K562 (cell line): ENCODE measurements at regions not wholly inside any gene's neighbourhood (a gene's known extent, or its start where the extent isn't known, plus 50 kb on each side); places are given as distances from the start of the nearest gene placed in this dataset.

ENCODE experiments used
- ARID1B ChIP-seq: fragments of 450-650 bp; IDR thresholded peaks from 2 replicates; pipeline ENCODE4 v1.6.1; 2016; ENCODE audit warnings: antibody characterized with exemption, mild to moderate bottlenecking, inconsistent platforms
- ARNT ChIP-seq, 2 experiments: fragments of 450-650 bp; IDR thresholded peaks; 2 replicates each; pipeline ENCODE4 v1.6.1; 2016; ENCODE audit warnings: mild to moderate bottlenecking in 1 of 2
- BCOR ChIP-seq: fragments of 450-650 bp; IDR thresholded peaks from 2 replicates; pipeline ENCODE4 v1.6.1; 2016
- CBX8 ChIP-seq: fragments of 200-600 bp; sonication (generic); IDR thresholded peaks from 2 replicates; pipeline ENCODE4 v1.6.1; 2012; ENCODE audit warnings: borderline replicate concordance, mixed run types, low read depth, mild to moderate bottlenecking, moderate library complexity, mixed read lengths, low read length, control low read depth, inconsistent platforms; ENCODE audit not compliant: poor library complexity, severe bottlenecking; ENCODE audit errors: extremely low read depth
- CTBP1 ChIP-seq: fragments of 450-650 bp; IDR thresholded peaks from 2 replicates; pipeline ENCODE4 v1.6.1; 2016; ENCODE audit warnings: borderline replicate concordance
- CXXC5 ChIP-seq: fragments of 250-450 bp; sonication (Bioruptor Pico); IDR thresholded peaks from 2 replicates; pipeline ENCODE4 v1.8.0; 2022; ENCODE audit warnings: inconsistent platforms, mild to moderate bottlenecking, moderate library complexity
- FOXM1 ChIP-seq, 2 experiments: fragments of 450-650 bp in 1 of 2; sonication (generic) in 1 of 2; formaldehyde crosslinking in 1 of 2; IDR thresholded peaks; 2 replicates each; pipeline versions ENCODE4 v1.6.1 to v1.9.0; 2017 to 2022; ENCODE audit warnings: low read depth in 2 of 2, mild to moderate bottlenecking in 2 of 2, missing genetic modification reagents in 1 of 2, moderate library complexity in 1 of 2
- GABPA ChIP-seq: fragments of 200-800 bp; sonication (Bioruptor generic); conservative IDR thresholded peaks from 2 replicates; pipeline ENCODE4 v1.6.1; 2016; ENCODE audit warnings: low read depth, missing genetic modification characterization, missing compliant biosample characterization
- HDAC2 ChIP-seq: fragments of 450-650 bp; IDR thresholded peaks from 2 replicates; pipeline ENCODE4 v1.6.1; 2016; ENCODE audit warnings: mild to moderate bottlenecking
- HNRNPK ChIP-seq: fragments of 200-400 bp; formaldehyde crosslinking; IDR thresholded peaks from one replicate; pipeline ENCODE4 v1.6.1; 2018; ENCODE audit warnings: mild to moderate bottlenecking, low read depth, low read length; ENCODE audit not compliant: poor library complexity, severe bottlenecking
- KAT7 ChIP-seq: sonication (generic); formaldehyde crosslinking; IDR thresholded peaks from 2 replicates; pipeline ENCODE4 v1.8.0; 2022; ENCODE audit warnings: missing genetic modification reagents, mild to moderate bottlenecking, borderline replicate concordance
- KLF13 ChIP-seq: fragments of 450-650 bp; IDR thresholded peaks from 2 replicates; pipeline ENCODE4 v1.6.1; 2016; ENCODE audit warnings: missing genetic modification characterization, low read depth, mild to moderate bottlenecking, missing compliant biosample characterization, moderate library complexity, borderline replicate concordance
- KLF6 ChIP-seq: fragments of 250-450 bp; sonication (Bioruptor Pico); IDR thresholded peaks from 2 replicates; pipeline ENCODE4 v1.4.0; 2020; ENCODE audit warnings: mild to moderate bottlenecking, moderate library complexity, borderline replicate concordance
- MAFK ChIP-seq: IDR thresholded peaks from 2 replicates; pipeline ENCODE4 v1.6.1; 2011; ENCODE audit warnings: low read length, improper control_type of control experiment
- MEF2A ChIP-seq: IDR thresholded peaks from 2 replicates; pipeline ENCODE4 v1.6.1; 2011; ENCODE audit warnings: low read depth, mild to moderate bottlenecking, low read length, moderate library complexity; ENCODE audit not compliant: control insufficient read depth
- MTA3 ChIP-seq: fragments of 450-650 bp; formaldehyde crosslinking; IDR thresholded peaks from 2 replicates; pipeline ENCODE4 v1.6.1; 2017; ENCODE audit warnings: mild to moderate bottlenecking, borderline replicate concordance
- NCOR1 ChIP-seq: fragments of 450-650 bp; IDR thresholded peaks from 2 replicates; pipeline ENCODE4 v1.6.1; 2016; ENCODE audit warnings: mild to moderate bottlenecking, moderate library complexity
- NFXL1 ChIP-seq: fragments of 450-650 bp; formaldehyde crosslinking; IDR thresholded peaks from 2 replicates; pipeline ENCODE4 v1.4.0; 2021; ENCODE audit warnings: mild to moderate bottlenecking
- NR2C2 ChIP-seq, 2 experiments: fragments of 200-800 bp in 1 of 2; sonication (Bioruptor generic) in 1 of 2; sonication (generic) in 1 of 2; formaldehyde crosslinking in 1 of 2; IDR thresholded peaks; 2 replicates each; pipeline versions ENCODE4 v1.6.1 to v1.8.0; 2016 to 2022; ENCODE audit warnings: mild to moderate bottlenecking in 1 of 2, missing compliant biosample characterization in 1 of 2, missing genetic modification characterization in 1 of 2, missing genetic modification reagents in 1 of 2
- POLR2G ChIP-seq: fragments of 200-400 bp; formaldehyde crosslinking; IDR thresholded peaks from 2 replicates; pipeline ENCODE4 v1.6.1; 2017; ENCODE audit warnings: low read depth, mild to moderate bottlenecking, antibody characterized with exemption, low read length, moderate library complexity
- RCOR1 ChIP-seq, 2 experiments: IDR thresholded peaks; 2 replicates each; pipeline ENCODE4 v1.6.1; 2012; ENCODE audit warnings: low read depth in 2 of 2, low read length in 2 of 2, borderline replicate concordance in 1 of 2, improper control_type of control experiment in 1 of 2
- RNF2 ChIP-seq: sonication (generic); IDR thresholded peaks from 2 replicates; pipeline ENCODE4 v1.6.1; 2016
- SAP30 ChIP-seq: fragments of 200-600 bp; sonication (generic); IDR thresholded peaks from 2 replicates; pipeline ENCODE4 v1.6.1; 2012; ENCODE audit warnings: borderline replicate concordance, low read depth, mild to moderate bottlenecking, moderate library complexity, low read length, control low read depth, inconsistent platforms; ENCODE audit not compliant: insufficient read depth, poor library complexity, severe bottlenecking
- TGIF2 ChIP-seq: sonication (generic); formaldehyde crosslinking; IDR thresholded peaks from 2 replicates; pipeline ENCODE4 v1.8.1; 2022; ENCODE audit warnings: mild to moderate bottlenecking, missing genetic modification reagents, moderate library complexity
- ZNF121 ChIP-seq: sonication (generic); formaldehyde crosslinking; conservative IDR thresholded peaks from 2 replicates; pipeline ENCODE4 v1.8.0; 2022; ENCODE audit warnings: missing genetic modification reagents
- ZNF146 ChIP-seq: IDR thresholded peaks from one replicate; pipeline ENCODE4 v1.6.1; 2018; ENCODE audit warnings: missing compliant biosample characterization; ENCODE audit not compliant: unreplicated experiment
- ZNF449 ChIP-seq: fragments of 250-450 bp; sonication (Bioruptor Pico); IDR thresholded peaks from 2 replicates; pipeline ENCODE4 v1.8.0; 2022; ENCODE audit warnings: moderate library complexity, mild to moderate bottlenecking, inconsistent platforms
- ZNF57 ChIP-seq: fragments of 450-650 bp; formaldehyde crosslinking; IDR thresholded peaks from 2 replicates; pipeline ENCODE4 v1.4.0; 2020; ENCODE audit warnings: mild to moderate bottlenecking, moderate library complexity
- ZNF586 ChIP-seq: fragments of 450-650 bp; formaldehyde crosslinking; conservative IDR thresholded peaks from 2 replicates; pipeline ENCODE4 v1.4.0; 2020; ENCODE audit warnings: mild to moderate bottlenecking, moderate library complexity
- ZNF780A ChIP-seq: fragments of 250-450 bp; sonication (Bioruptor Pico); IDR thresholded peaks from 2 replicates; pipeline ENCODE4 v1.5.0; 2021; ENCODE audit warnings: mild to moderate bottlenecking

GRCh38 chr2:55118643-55119083 is 68.4 kb upstream of the RTN4 start (continued):
- TF ChIP-seq KAT7 (CRISPR knock-in tag): no peak
- TF ChIP-seq CBX8: no peak
- TF ChIP-seq RNF2: peak; percentile 30; the same call in 1 of the 2 replicates
- no peak for TF ChIP-seq HNRNPK
- TF ChIP-seq NCOR1: 0 out of 2 replicates have a peak, but pooled peaks have one; percentile 5
- peak in 1 of 2 experiments; percentile 63; a peak in 1 of 4 replicates for TF ChIP-seq RCOR1 (IDR thresholded peaks at IDR 0.05; ENCODE audit: borderline replicate concordance in 1 of 2, low read depth in 2 of 2, low read length in 2 of 2)
- no peak for TF ChIP-seq ZNF146 (CRISPR knock-in tag)
- no peak for TF ChIP-seq ZNF121 (CRISPR knock-in tag)
- TF ChIP-seq BCOR: no peak
- TF ChIP-seq KLF13 (tag): no peak
- peak; percentile 57 for TF ChIP-seq CXXC5 (CRISPR knock-in tag)
- TF ChIP-seq NR2C2 (CRISPR knock-in tag; IDR thresholded peaks at IDR 0.05): no peak
- no peak; the same call in 1 of the 2 replicates for TF ChIP-seq NR2C2 (tag; IDR thresholded peaks at IDR 0.05)
- TF ChIP-seq TGIF2: no peak
- TF ChIP-seq FOXM1 (IDR thresholded peaks at IDR 0.05; ENCODE audit: low read depth): peak; percentile 12; the same call in 1 of the 2 replicates
- TF ChIP-seq FOXM1 (CRISPR knock-in tag; IDR thresholded peaks at IDR 0.05; ENCODE audit: low read depth): no peak
- TF ChIP-seq POLR2G: no peak
- no peak for TF ChIP-seq ARNT (IDR thresholded peaks at IDR 0.05)
- no peak for TF ChIP-seq GABPA (tag)
- peak; percentile 64; the same call in 1 of the 2 replicates for TF ChIP-seq MTA3
- peak; percentile 25; the same call in 1 of the 2 replicates for TF ChIP-seq KLF6 (CRISPR knock-in tag)
- peak; percentile 73; the same call in 1 of the 2 replicates for TF ChIP-seq CTBP1
- 0 out of 2 replicates have a peak, but pooled peaks have one; percentile 54 for TF ChIP-seq HDAC2
- peak; percentile 79 for TF ChIP-seq ARID1B
- no peak for TF ChIP-seq SAP30
- no peak for TF ChIP-seq NFXL1
- peak; percentile 85 for TF ChIP-seq MEF2A
- no peak for TF ChIP-seq ZNF57
- peak; percentile 57; the same call in 1 of the 2 replicates for TF ChIP-seq ZNF449
- TF ChIP-seq MAFK: no peak
- TF ChIP-seq ZNF780A (CRISPR knock-in tag): no peak
- no peak for TF ChIP-seq ZNF586 (CRISPR knock-in tag)
